HL-60 (cell line): ENCODE measurements at regions not wholly inside any gene's neighbourhood (a gene's known extent, or its start where the extent isn't known, plus 50 kb on each side); places are given as distances from the start of the nearest gene placed in this dataset.

Source experiments
- DNase-seq, 2 experiments: peaks; one replicate each; pipeline ENCODE4 v3.0.0-alpha.2; 2010 to 2020; ENCODE audit warnings: low read depth in 1 of 2, low spot score in 1 of 2
- H3K27ac ChIP-seq: fragments of 250-450 bp; sonication (Bioruptor Pico); replicated peaks from 2 replicates; pipeline ENCODE4 v1.5.1; 2020; ENCODE audit warnings: mild to moderate bottlenecking, moderate library complexity
- H3K27me3 ChIP-seq: fragments of 250-450 bp; sonication (Bioruptor Pico); 2 replicates; pipeline ENCODE4 v1.5.1; 2021; ENCODE audit warnings: mild to moderate bottlenecking, moderate library complexity; ENCODE audit not compliant: insufficient read depth, poor library complexity, severe bottlenecking
- H3K4me3 ChIP-seq: replicated peaks from 2 replicates; pipeline ENCODE4 v1.5.1; 2011; ENCODE audit warnings: mild to moderate bottlenecking, control low read depth, low read length; ENCODE audit not compliant: insufficient read depth
- CTCF ChIP-seq: IDR thresholded peaks from one replicate; pipeline ENCODE4 v1.5.1; 2011; ENCODE audit warnings: low read length, control low read depth, inconsistent platforms; ENCODE audit not compliant: insufficient read depth
- GABPA ChIP-seq: IDR thresholded peaks from 2 replicates; pipeline ENCODE4 v1.6.1; 2012; ENCODE audit warnings: low read depth
- POLR2AphosphoS5 ChIP-seq: IDR thresholded peaks from 2 replicates; pipeline ENCODE4 v1.6.1; 2012; ENCODE audit warnings: low read depth
- REST ChIP-seq: IDR thresholded peaks from 2 replicates; pipeline ENCODE4 v1.6.1; 2012; ENCODE audit warnings: low read depth; ENCODE audit not compliant: insufficient replicate concordance
- SPI1 ChIP-seq: IDR thresholded peaks from 2 replicates; pipeline ENCODE4 v1.6.1; 2012; ENCODE audit warnings: low read depth, mild to moderate bottlenecking, borderline replicate concordance

- DNase-seq: no peak
- no peak overlapping the region for H3K4me3 ChIP-seq
- no peak for TF ChIP-seq POLR2AphosphoS5
- TF ChIP-seq GABPA: no peak
- no peak for TF ChIP-seq REST
- no peak for TF ChIP-seq SPI1
- TF ChIP-seq CTCF: no peak
Measured at GRCh38 chr11:95684170-95684569, 105.4 kb downstream of the FAM76B start.

GRCh38 chr11:95682552-95682951 lies 107.0 kb downstream of the FAM76B start:
- no peak for DNase-seq
- H3K27me3 ChIP-seq: no peaks in the 10 kb centered on the region
- no peak for TF ChIP-seq POLR2AphosphoS5
- no peak for TF ChIP-seq SPI1
- no peak for TF ChIP-seq REST
- no peak for TF ChIP-seq GABPA
- no peak for TF ChIP-seq CTCF
- H3K4me3 ChIP-seq: no peak overlapping the region
- H3K27ac ChIP-seq: no peak overlapping the region

More at GRCh38 chr11:95684170-95684569, 105.4 kb downstream of the FAM76B start:
- H3K27ac ChIP-seq: no peak overlapping the region
- no peaks in the 10 kb centered on the region for H3K27me3 ChIP-seq

GRCh38 chr11:95680169-95680929 lies 109.2 kb downstream of the FAM76B start:
- Histone ChIP-seq H3K27ac (no peak overlapping the region), H3K27me3 (no peaks in the 10 kb centered on the region), H3K4me3 (no peak overlapping the region)
- TF ChIP-seq GABPA (no peak), SPI1 (no peak), CTCF (no peak), REST (no peak), POLR2AphosphoS5 (no peak)
- no peak for DNase-seq
